Stimulated activated CD8-positive, alpha-beta memory T cell treated with anti-CD3 and anti-CD28 coated beads, Interleukin-4, amount 100 ng/mL, for 24 hours (primary cell): ENCODE measurements at regions not wholly inside any gene's neighbourhood (a gene's known extent, or its start where the extent isn't known, plus 50 kb on each side); places are given as distances from the start of the nearest gene placed in this dataset.

Experiments
- DNase-seq: peaks from one replicate; pipeline ENCODE4 v3.0.0-alpha.2; 2020; ENCODE audit warnings: low read depth

DNA sequence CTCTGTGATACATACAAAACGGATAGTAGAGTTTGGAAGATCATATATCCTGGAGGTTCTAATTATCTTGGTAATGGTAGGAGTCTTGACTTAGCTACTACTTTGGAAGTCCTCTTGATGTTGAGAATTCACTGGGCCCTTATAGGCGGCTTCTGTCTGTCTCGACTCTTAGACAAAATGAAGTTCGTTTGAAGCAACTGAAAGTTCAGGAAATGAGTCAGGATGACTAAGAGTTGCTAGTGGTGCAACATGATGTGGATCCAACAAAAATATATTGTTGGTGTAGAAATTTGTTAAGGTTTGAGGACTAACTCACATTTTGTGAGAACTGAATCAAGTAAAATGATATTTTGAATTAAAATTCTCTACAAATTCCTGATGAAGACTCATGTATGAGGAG lies 272.7 kb downstream of the AEBP2 start:
- DNase-seq = no peak

GRCh38 chr12:19718401-19718800 lies 279.1 kb downstream of the AEBP2 start:
- DNase-seq = no peak

- DNase-seq = no peak
Measured at GRCh38 chr12:19719672-19720071, 280.4 kb downstream of the AEBP2 start.

GRCh38 chr12:19726122-19726521 lies 286.8 kb downstream of the AEBP2 start:
- no peak for DNase-seq

- no peak for DNase-seq
Measured at GRCh38 chr12:19726592-19726991, 287.3 kb downstream of the AEBP2 start.

DNA sequence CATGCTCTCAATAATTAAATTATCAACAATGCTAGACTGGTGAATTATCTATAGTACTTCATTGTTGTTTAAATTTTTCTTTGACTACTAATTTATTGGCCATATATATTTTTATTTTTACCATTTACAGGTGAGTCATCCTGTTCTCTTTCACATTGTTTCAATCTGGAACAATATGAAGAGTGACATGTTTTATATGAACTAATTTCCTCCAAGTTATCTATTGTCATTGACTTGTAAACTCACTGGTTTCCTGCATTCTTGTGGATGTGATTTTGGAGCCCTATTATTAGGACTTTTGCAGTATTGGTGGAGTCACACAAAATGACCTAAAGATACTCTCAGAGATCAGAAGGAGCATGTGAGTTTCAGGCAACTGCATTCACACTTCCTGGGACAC lies 297.7 kb downstream of the AEBP2 start:
- DNase-seq = no peak

DNA sequence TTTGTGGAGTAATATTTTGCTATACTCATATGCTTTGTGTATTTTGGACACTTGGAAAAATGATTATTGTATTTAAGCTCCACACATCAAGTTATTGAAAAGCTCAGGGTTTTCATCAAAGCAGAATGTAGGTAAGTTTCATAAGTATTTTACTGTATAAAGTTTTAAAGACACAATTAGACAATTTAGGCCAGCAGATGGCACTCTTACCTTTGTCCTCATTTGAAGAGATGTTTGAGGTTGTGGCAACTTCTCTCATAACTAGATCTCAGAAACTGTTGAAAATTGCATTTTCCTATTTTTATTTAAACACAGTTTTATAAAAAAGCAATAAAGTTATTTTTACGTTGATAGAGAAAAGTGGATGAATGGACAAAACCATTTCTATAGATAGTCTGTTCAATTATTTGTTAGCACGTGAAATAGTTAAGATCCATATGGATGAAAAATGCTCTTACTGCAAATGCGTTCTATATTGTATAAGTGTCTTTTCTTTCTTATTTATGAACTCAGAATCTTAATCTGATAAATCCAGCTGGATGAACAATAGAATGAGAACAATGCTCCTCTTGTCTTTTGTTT lies 300.0 kb downstream of the AEBP2 start:
- no peak for DNase-seq

DNA sequence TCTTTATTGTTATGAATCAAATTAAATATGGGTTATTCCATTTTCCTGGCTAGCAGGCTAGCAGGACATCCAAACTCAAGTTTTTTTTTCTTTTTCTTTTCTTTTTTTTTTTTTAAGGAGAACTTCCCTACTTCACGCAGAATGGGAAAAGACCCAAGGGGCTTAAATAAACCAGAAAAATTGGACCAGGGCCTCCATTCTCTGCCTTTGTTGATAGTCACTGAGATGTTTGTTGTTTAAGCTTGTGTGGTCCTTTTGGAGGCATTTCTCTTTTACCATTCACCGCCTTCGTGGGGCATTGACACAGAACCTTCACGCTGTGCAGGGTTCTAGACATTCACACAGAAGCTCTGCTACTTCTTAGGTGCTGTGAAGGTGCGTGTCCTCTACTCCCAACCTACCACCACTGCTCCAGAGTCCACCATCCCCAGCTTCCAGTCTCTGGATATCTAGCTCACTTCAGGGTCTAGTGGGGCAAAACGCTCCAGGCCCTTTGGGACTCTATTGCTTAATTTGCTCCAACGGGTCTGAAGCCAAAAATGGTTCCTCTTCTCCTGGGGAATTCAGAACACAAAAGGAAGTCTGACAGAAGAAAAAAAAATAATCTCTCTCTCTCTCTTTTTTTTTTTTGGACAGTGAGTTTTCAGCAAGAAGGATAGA lies 301.3 kb downstream of the AEBP2 start:
- DNase-seq = no peak

DNA sequence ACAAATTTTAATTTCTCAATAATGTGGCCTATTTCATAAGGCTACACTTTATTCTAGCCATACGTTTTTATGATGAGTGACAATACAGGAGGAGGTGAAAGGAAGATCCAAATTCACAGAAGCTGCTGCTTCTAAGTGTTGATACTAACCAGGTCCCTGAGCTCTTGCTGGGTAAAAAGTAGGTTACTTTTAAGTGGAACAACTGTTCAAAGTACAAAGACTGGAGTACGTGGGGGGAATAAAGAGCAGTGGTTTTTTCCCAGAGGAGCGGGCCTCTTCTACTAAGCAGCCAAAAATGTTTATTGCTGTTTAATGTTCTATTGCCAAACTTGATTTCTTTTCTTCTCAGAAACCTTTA lies 301.8 kb downstream of the AEBP2 start:
- no peak for DNase-seq

- no peak for DNase-seq
Measured at GRCh38 chr12:19744705-19745218, 305.5 kb downstream of the AEBP2 start.

DNA sequence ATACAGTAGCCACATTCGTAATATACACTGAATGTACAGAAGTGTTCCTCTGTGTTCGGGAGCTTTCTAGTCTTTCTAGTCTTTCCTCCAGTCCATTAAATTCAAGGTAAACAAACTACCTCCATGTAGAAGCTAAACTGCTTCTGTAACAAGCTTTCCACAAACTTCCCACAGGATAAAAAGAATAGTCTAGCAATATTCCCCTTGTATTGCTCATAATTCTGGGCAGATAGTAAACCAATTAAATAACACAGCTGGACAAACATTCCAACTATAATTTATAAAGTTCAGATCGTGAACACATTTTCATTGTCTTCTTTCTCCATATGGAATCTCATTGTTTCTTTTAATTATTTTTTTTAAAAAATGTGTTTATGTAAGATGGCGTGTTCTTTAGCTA lies 307.2 kb downstream of the AEBP2 start:
- DNase-seq = no peak

DNA sequence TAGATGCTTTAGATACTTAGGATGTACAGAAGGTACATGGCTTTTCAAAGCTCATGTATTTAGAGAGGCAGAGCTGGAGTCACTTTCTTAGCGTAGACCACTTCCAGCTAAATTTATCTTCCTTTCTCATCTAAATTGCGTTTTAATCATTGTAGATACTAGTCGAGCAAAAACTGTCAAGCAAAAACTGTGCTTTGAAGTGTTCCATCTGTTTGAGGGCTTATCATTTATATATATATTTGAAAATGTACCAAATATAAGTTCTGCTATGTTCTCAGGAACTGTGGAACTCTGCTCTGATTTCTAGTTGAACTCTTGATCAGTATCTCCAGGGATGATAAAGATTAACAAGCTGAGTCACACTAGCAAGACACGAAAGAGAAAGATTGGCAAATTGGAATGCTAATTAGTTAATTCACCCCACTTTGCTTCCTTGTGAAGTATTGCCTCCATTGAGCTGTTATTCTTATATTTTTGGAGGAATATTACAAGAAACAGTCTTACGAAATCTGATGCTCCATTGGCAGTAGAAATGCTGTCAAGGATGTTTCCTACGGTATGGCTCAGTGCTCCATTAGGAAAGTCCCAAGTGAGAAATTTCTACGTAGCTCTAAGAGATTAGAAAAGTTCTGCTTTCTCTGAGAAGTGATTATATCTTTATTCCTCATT lies 310.7 kb downstream of the AEBP2 start:
- DNase-seq = no peak

DNA sequence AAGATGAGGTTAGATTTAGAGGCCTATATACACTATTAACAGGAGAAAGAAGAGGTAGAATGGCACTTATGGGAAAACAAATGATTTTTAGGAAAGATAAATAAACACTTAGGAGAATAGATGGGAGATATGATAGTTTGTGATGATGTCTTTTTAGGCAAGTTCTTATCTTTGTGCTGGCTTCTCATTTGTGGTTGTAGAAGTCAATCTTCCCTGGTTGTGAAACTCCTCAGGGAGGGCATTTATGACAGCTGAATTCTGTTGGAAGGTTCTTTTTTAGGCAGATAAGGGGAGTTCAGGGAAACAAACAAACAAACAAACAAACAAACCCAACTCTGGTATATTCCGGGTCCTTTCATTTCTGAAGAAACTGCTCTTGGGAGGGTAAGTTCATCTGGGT lies 311.8 kb downstream of the AEBP2 start:
- no peak for DNase-seq

DNA sequence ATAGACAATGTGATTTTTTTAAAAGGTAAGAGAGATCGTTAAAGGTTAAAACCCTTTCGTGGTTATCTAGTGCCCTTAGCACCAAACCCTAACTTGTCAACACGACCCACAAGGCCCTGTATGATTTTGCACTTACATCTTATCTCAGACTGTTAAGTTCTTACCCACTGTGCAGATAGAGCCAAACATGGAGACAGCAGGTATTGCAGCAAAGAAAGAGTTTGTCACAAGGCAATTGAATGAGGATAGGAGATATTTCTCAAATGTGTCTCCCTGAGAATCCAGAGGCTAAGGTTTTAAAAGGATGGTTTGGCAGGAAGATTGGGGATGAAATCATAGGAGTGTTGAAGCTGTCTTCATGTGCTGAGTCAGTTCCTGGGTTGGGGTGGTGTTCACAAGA lies 313.4 kb downstream of the AEBP2 start:
- no peak for DNase-seq

DNA sequence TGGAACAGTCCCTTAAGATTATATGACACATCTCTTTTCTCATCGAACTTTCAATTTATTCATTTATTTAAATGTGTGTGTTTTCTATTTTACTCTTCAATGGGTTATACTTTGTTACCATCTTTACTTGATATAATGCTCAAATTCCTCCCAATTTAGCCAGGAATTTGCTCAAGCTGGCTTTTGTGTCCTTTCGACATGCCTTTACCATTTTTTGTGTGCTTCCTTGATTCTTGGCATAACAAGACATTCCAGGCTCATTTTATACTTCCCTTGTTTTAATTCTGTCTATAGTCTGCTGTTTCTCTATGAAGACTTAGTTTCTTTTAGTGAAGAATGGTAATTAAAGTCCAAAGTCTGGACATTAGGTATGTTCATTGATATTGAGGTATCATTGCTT lies 315.8 kb downstream of the AEBP2 start:
- no peak for DNase-seq

GRCh38 chr12:19757317-19757877 lies 318.1 kb downstream of the AEBP2 start:
- DNase-seq = no peak

DNA sequence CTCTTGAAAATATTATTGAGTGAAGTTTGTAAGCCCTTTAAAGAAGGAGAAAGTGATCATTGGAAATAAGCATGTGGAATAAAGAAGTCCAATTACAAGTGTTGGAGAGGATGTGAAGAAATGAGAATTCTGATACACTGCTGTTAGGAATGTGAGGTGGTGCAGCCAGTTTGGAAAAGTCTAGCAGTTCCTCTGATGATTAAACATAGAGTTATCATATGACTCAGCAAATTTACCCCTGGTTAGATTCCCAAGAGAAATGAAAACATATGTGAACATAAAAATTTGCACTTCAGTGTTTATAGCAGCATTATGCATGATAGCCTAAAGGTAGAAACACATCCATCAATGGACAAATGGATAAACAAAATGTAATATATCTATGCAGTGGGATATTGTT lies 319.9 kb downstream of the AEBP2 start:
- DNase-seq = no peak

- no peak for DNase-seq
Measured at GRCh38 chr12:19760611-19761010, 321.3 kb downstream of the AEBP2 start.

GRCh38 chr12:19761463-19761862 lies 322.2 kb downstream of the AEBP2 start:
- no peak for DNase-seq

- no peak for DNase-seq
Measured at GRCh38 chr12:19763488-19763887, 324.2 kb downstream of the AEBP2 start.

- no peak for DNase-seq
Measured at GRCh38 chr12:19764408-19764807, 325.1 kb downstream of the AEBP2 start.

GRCh38 chr12:19771858-19772257 lies 332.6 kb downstream of the AEBP2 start:
- no peak for DNase-seq

DNA sequence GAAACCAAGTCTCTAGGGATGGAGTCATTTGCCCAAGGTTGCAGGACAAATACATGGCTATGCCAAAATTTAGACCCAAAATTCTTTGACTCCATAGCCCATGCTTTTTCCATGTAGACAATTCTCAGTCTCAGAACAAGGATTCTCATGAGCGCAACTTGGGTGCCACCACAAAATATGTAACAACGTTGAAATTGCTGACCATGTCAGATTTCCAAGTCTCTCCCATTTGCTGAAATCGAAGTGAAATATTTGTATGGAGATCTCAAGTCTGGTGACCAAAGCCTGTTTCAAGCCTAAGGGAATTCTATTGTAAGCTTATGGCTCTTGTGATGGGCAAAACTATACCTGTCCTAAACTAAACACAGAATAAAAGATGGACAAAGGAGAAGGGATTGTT lies 333.5 kb downstream of the AEBP2 start:
- DNase-seq = no peak
